K562 (cell line): ENCODE measurements at regions not wholly inside any gene's neighbourhood (a gene's known extent, or its start where the extent isn't known, plus 50 kb on each side); places are given as distances from the start of the nearest gene placed in this dataset.

Source experiments
- ATAC-seq: fragments of 200-7000 bp; cut with Tn5 transposase; 3 replicates; pipeline ENCODE4 v1.9.1; 2020; ENCODE audit warnings: moderate library complexity
- BruUV-seq: library from RNA; stranded (reverse); fragments of 400-500 nt; replicated peaks from 2 replicates; lab custom pipeline; 2021; lab: Mats Ljungman, UMichigan
- CTCF ChIA-PET: fragments of 300-600 bp; formaldehyde crosslinking; extraction: SDS; loops from one replicate; lab custom pipeline; 2021; ENCODE audit warnings: low intra/inter-chr PET ratio; lab: Yijun Ruan, JAX
- POLR2A ChIA-PET: fragments of 300-600, 350-650 bp; sonication (Branson Sonifier 250); formaldehyde crosslinking; extraction: SDS; loops from one replicate; lab custom pipeline; 2021; ENCODE audit warnings: antibody characterized with exemption, inconsistent platforms; lab: Yijun Ruan, JAX
- DNase-seq, 4 experiments: peaks; one replicate each; pipeline versions ENCODE4 v3.0.0 to v3.0.0-alpha.2; 2011 to 2018; ENCODE audit warnings: low spot score in 3 of 4, mixed read lengths in 3 of 4; ENCODE audit errors: extremely low read depth in 1 of 4
- FAIRE-seq: peaks from 2 replicates; lab custom pipeline; 2011; peaks lifted over from hg19 to GRCh38; lab: Jason Lieb, UNC
- H2AFZ ChIP-seq: 2 replicates; pipeline ENCODE4 v1.6.0; 2011; ENCODE audit warnings: low read depth, low read length, control low read depth, inconsistent platforms
- H3K27ac ChIP-seq: fragments of 200-600 bp; 3 replicates; pipeline ENCODE4 v1.8.0; 2011; ENCODE audit warnings: low read depth, mild to moderate bottlenecking, control low read depth, inconsistent platforms, low read length, moderate library complexity, mixed read lengths; ENCODE audit errors: extremely low read depth
- H3K27me3 ChIP-seq, 2 experiments: fragments of 300-600 bp in 1 of 2; 2 replicates in 1 of 2; 3 replicates in 1 of 2; pipeline versions ENCODE4 v1.6.0 to v1.8.0; 2011; ENCODE audit warnings: inconsistent platforms in 2 of 2, low read length in 2 of 2, mild to moderate bottlenecking in 1 of 2, mixed read lengths in 1 of 2, moderate library complexity in 1 of 2; ENCODE audit not compliant: control insufficient read depth in 2 of 2, insufficient read depth in 2 of 2
- H3K36me3 ChIP-seq: fragments of 300-600 bp; 3 replicates; pipeline ENCODE4 v1.8.0; 2011; ENCODE audit warnings: mild to moderate bottlenecking, low read length, inconsistent platforms; ENCODE audit not compliant: control insufficient read depth, insufficient read depth
- H3K4me1 ChIP-seq, 2 experiments: fragments of 200-600 bp in 1 of 2; replicated peaks in 1 of 2; 2 replicates in 1 of 2; 3 replicates in 1 of 2; pipeline versions ENCODE4 v1.5.1 to v1.8.0; 2011; ENCODE audit warnings: inconsistent platforms in 2 of 2, low read length in 2 of 2, mild to moderate bottlenecking in 1 of 2, mixed read lengths in 1 of 2, moderate library complexity in 1 of 2; ENCODE audit not compliant: control insufficient read depth in 2 of 2, insufficient read depth in 2 of 2
- H3K4me2 ChIP-seq: 2 replicates; pipeline ENCODE4 v1.6.1; 2011; ENCODE audit warnings: low read length, control low read depth, inconsistent platforms, mixed read lengths; ENCODE audit not compliant: insufficient read depth
- H3K4me3 ChIP-seq: fragments of 200-600 bp; sonication (generic), shearing (Covaris generic); 2 replicates; pipeline ENCODE4 v1.5.1; 2016; ENCODE audit warnings: control low read depth, inconsistent platforms
- H3K79me2 ChIP-seq: fragments of 200-600 bp; 3 replicates; pipeline ENCODE4 v1.8.0; 2011; ENCODE audit warnings: low read length, inconsistent platforms; ENCODE audit not compliant: control insufficient read depth, insufficient read depth
- H3K9ac ChIP-seq, 2 experiments: 2 replicates each; pipeline versions ENCODE4 v1.6.0 to v1.6.1; 2011; ENCODE audit warnings: low read depth in 2 of 2, low read length in 2 of 2, control low read depth in 1 of 2, inconsistent platforms in 1 of 2, mild to moderate bottlenecking in 1 of 2, mixed read lengths in 1 of 2; ENCODE audit not compliant: insufficient read depth in 1 of 2
- H3K9me1 ChIP-seq: one replicate; pipeline ENCODE4 v1.6.0; 2011; ENCODE audit warnings: inconsistent platforms, mild to moderate bottlenecking, low read length, moderate library complexity; ENCODE audit not compliant: control insufficient read depth, insufficient read depth
- H3K9me3 ChIP-seq: replicated peaks from 2 replicates; pipeline ENCODE4 v1.5.1; 2011; ENCODE audit warnings: low read depth, low read length, inconsistent platforms; ENCODE audit not compliant: control insufficient read depth, insufficient read depth
- H4K20me1 ChIP-seq: replicated peaks from 2 replicates; pipeline ENCODE4 v1.6.1; 2011; ENCODE audit warnings: low read length, inconsistent platforms, mixed read lengths; ENCODE audit not compliant: control insufficient read depth, insufficient read depth
- ATF1 ChIP-seq, 2 experiments: fragments of 450-650 bp in 1 of 2; IDR thresholded peaks; 2 replicates each; pipeline ENCODE4 v1.6.1; 2016; ENCODE audit warnings: missing compliant biosample characterization in 1 of 2, missing genetic modification characterization in 1 of 2
- GTF2A2 ChIP-seq: IDR thresholded peaks from 2 replicates; pipeline ENCODE4 v1.6.1; 2016; ENCODE audit warnings: mild to moderate bottlenecking, missing genetic modification characterization, missing compliant biosample characterization
- HIVEP1 ChIP-seq: fragments of 250-450 bp; sonication (Bioruptor Pico); IDR thresholded peaks from 2 replicates; pipeline ENCODE4 v1.4.0; 2020; ENCODE audit warnings: mild to moderate bottlenecking
- HLTF ChIP-seq: fragments of 450-650 bp; IDR thresholded peaks from 2 replicates; pipeline ENCODE4 v1.6.1; 2016
- ILK ChIP-seq: fragments of 450-650 bp; IDR thresholded peaks from 2 replicates; pipeline ENCODE4 v1.6.1; 2016; ENCODE audit warnings: missing genetic modification characterization, low read depth, mild to moderate bottlenecking, missing compliant biosample characterization, moderate library complexity, borderline replicate concordance
- LCOR ChIP-seq: sonication (generic); formaldehyde crosslinking; IDR thresholded peaks from 2 replicates; pipeline ENCODE4 v1.8.0; 2022; ENCODE audit warnings: mild to moderate bottlenecking, missing genetic modification reagents
- MEF2D ChIP-seq: conservative IDR thresholded peaks from 2 replicates; pipeline ENCODE4 v1.6.1; 2016; ENCODE audit warnings: low read depth, missing genetic modification characterization, missing compliant biosample characterization
- SAFB2 ChIP-seq: fragments of 200-400 bp; formaldehyde crosslinking; IDR thresholded peaks from 2 replicates; pipeline ENCODE4 v1.6.1; 2018; ENCODE audit warnings: borderline replicate concordance, low read length, low read depth, moderate library complexity; ENCODE audit not compliant: severe bottlenecking
- ZNF146 ChIP-seq: IDR thresholded peaks from one replicate; pipeline ENCODE4 v1.6.1; 2018; ENCODE audit warnings: missing compliant biosample characterization; ENCODE audit not compliant: unreplicated experiment
- WGBS: fragments of 100-300 bp; shearing (Covaris generic); methylation state at CpG from one replicate; pipeline ENCODE4 v1.1.6; 2016; ENCODE audit warnings: low coverage, mixed read lengths; ENCODE audit not compliant: insufficient coverage; ENCODE audit errors: missing lambda C conversion rate; 5-methylcytosine and 5-hydroxymethylcytosine counted together
- in situ Hi-C: fragments of 300-500 bp; cut with MboI; formaldehyde crosslinking; loops from 4 replicates; pipeline ENCODE4 v1.15.0; 2018; ENCODE audit warnings: inconsistent platforms, mixed read lengths
- intact Hi-C: fragments of 100-400 bp; cut with micrococcal nuclease; formaldehyde crosslinking; loops from 2 replicates; pipeline ENCODE4 v1.14.2; 2022
- TF ChIP-seq, protein P1 (sequence below): fragments of 250-450 bp; sonication (Bioruptor Pico); IDR thresholded peaks from 2 replicates; pipeline ENCODE4 v1.4.0; 2020; ENCODE audit warnings: mild to moderate bottlenecking, moderate library complexity
- TF ChIP-seq, protein P2 (sequence below): IDR thresholded peaks from 2 replicates; pipeline ENCODE4 v1.6.1; 2011; ENCODE audit not compliant: insufficient read length; ENCODE audit errors: extremely low read depth

DNA sequence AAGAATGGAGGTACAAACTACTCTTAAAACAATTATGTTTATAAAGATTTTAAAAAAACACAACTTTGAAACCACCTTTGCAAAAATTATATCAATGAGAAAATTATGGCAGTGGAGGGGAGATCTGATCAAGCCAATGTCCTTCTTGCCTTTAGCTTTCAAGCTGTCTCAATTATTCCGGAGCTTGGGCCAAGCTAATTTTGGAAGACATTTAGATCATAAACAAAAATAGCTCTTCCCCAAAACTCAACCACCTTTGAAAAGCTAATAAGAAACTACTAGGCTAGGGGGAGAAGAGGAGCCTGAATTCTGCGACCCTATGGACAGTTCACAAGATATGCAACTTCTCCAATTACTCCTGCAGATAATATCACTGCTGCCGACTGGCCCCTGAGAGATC is 263.3 kb downstream of the ICE1 start:
- FAIRE-seq (no peak), DNase-seq (no peak), ATAC-seq (no peak)
- H3K27ac ChIP-seq: no peak overlapping the region
- H3K9me3 ChIP-seq: no peaks in the 10 kb centered on the region
- H3K36me3 ChIP-seq: no peaks in the 10 kb centered on the region
- BruUV-seq: no TSS peak
- H3K9me1 ChIP-seq: no peaks in the 10 kb centered on the region
- TF ChIP-seq GTF2A2 (tag): no peak
- TF ChIP-seq, protein P1, sequence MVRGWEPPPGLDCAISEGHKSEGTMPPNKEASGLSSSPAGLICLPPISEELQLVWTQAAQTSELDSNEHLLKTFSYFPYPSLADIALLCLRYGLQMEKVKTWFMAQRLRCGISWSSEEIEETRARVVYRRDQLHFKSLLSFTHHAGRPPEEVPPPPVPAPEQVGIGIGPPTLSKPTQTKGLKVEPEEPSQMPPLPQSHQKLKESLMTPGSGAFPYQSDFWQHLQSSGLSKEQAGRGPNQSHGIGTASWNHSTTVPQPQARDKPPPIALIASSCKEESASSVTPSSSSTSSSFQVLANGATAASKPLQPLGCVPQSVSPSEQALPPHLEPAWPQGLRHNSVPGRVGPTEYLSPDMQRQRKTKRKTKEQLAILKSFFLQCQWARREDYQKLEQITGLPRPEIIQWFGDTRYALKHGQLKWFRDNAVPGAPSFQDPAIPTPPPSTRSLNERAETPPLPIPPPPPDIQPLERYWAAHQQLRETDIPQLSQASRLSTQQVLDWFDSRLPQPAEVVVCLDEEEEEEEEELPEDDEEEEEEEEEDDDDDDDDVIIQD (CRISPR knock-in tag): no peak
- no peak for TF ChIP-seq LCOR
- no peak for TF ChIP-seq MEF2D
- no peak for TF ChIP-seq ATF1 (CRISPR knock-in tag; IDR thresholded peaks at IDR 0.05)
- TF ChIP-seq ATF1 (tag; IDR thresholded peaks at IDR 0.05): no peak
- TF ChIP-seq HLTF: no peak
- no peak for TF ChIP-seq ZNF146 (CRISPR knock-in tag)
- TF ChIP-seq, protein P2, sequence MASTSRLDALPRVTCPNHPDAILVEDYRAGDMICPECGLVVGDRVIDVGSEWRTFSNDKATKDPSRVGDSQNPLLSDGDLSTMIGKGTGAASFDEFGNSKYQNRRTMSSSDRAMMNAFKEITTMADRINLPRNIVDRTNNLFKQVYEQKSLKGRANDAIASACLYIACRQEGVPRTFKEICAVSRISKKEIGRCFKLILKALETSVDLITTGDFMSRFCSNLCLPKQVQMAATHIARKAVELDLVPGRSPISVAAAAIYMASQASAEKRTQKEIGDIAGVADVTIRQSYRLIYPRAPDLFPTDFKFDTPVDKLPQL: no peak
- TF ChIP-seq ILK: no peak
- TF ChIP-seq HIVEP1 (CRISPR knock-in tag): no peak
- TF ChIP-seq SAFB2: no peak
- H3K4me3 ChIP-seq: no peak overlapping the region
- H3K27me3 ChIP-seq: peaks cover 1 to 11% of the 10 kb centered on the region in 2 experiments; a peak in 1 of 5 replicates
- H3K4me2 ChIP-seq: no peak overlapping the region
- no peaks in the 10 kb centered on the region for H4K20me1 ChIP-seq
- H2AFZ ChIP-seq: no peak overlapping the region
- 3% methylated on average over 3 of the region's 3 CpGs for WGBS
- in situ Hi-C loops (no loop called here), intact Hi-C loops (no loop called here)
- no peaks in the 10 kb centered on the region for H3K4me1 ChIP-seq
- POLR2A ChIA-PET: no interaction called here
- H3K9ac ChIP-seq: no peak overlapping the region
- H3K79me2 ChIP-seq: no peaks in the 10 kb centered on the region
- CTCF ChIA-PET: no interaction called here
